Fibroblast of lung (primary cell): ENCODE measurements at regions not wholly inside any gene's neighbourhood (a gene's known extent, or its start where the extent isn't known, plus 50 kb on each side); places are given as distances from the start of the nearest gene placed in this dataset.

Source experiments
- EZH2 ChIP-seq: IDR thresholded peaks from 2 replicates; pipeline ENCODE4 v1.5.1; 2012; ENCODE audit warnings: low read length, control low read depth, mild to moderate bottlenecking; ENCODE audit errors: missing control alignments
- TF ChIP-seq, protein P1 (sequence below), 2 donors: IDR thresholded peaks in 1 of 2; conservative IDR thresholded peaks in 1 of 2; 1 replicate in 1 of 2; 2 replicates in 1 of 2; pipeline ENCODE4 v1.5.1; 2011 to 2012; ENCODE audit warnings: low read length in 2 of 2, control low read depth in 1 of 2, inconsistent platforms in 1 of 2, low read depth in 1 of 2, mild to moderate bottlenecking in 1 of 2

DNA sequence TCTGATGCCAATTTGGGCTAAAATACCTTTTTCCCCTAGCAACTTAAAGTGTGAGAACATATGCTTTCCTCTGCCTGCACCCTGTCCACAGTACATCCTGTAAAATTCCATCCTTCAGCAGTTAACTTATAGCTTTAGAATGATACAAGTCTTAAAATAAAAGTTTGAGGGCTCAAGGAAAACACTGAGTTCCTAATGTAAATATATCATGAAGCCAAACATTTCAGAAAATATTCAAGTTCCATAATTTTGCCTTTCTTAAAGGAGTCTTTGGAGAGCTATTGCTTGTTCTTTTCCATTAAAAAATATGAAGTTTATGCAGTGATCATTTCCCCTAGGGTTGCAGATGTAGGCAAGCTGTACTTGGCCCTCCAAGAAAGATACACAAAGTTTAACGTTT lies 303.8 kb downstream of the COL12A1 start:
- TF ChIP-seq, protein P1, sequence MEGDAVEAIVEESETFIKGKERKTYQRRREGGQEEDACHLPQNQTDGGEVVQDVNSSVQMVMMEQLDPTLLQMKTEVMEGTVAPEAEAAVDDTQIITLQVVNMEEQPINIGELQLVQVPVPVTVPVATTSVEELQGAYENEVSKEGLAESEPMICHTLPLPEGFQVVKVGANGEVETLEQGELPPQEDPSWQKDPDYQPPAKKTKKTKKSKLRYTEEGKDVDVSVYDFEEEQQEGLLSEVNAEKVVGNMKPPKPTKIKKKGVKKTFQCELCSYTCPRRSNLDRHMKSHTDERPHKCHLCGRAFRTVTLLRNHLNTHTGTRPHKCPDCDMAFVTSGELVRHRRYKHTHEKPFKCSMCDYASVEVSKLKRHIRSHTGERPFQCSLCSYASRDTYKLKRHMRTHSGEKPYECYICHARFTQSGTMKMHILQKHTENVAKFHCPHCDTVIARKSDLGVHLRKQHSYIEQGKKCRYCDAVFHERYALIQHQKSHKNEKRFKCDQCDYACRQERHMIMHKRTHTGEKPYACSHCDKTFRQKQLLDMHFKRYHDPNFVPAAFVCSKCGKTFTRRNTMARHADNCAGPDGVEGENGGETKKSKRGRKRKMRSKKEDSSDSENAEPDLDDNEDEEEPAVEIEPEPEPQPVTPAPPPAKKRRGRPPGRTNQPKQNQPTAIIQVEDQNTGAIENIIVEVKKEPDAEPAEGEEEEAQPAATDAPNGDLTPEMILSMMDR (conservative IDR thresholded peaks at IDR 0.05 in 1 of 2, IDR thresholded peaks at IDR 0.05 in 1 of 2; ENCODE audit: low read depth in 1 of 2, low read length in 2 of 2), result no peak
- no peak for TF ChIP-seq EZH2
